GM21825 (cell line): ENCODE measurements at regions not wholly inside any gene's neighbourhood (a gene's known extent, or its start where the extent isn't known, plus 50 kb on each side); places are given as distances from the start of the nearest gene placed in this dataset.

Experiments
- ATAC-seq: cut with Tn5 transposase; IDR thresholded peaks from one replicate; pipeline ENCODE4 v1.9.1; 2021; ENCODE audit warnings: mild to moderate bottlenecking, moderate library complexity; ENCODE audit not compliant: unreplicated experiment

GRCh38 chr2:228866044-228866443 is 405.0 kb downstream of the PID1 start:
- no peak for ATAC-seq

DNA sequence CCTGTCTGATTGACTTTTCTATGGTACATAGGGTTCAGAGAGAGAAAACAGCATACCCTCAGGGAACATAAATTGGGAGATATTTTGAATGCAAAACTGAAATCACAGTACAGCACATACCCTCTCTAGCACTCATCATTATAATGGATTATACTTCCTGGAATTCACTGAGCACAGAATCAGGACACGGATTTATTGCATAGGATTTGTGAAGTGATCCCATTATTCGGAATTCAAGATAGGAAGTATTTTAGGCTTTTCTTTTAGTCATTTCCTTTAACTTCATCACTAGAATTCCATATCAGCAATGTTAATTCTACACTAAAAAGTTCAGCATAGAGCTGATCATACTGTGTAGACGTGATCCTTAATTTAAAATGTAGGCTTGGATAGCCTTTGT is 407.0 kb downstream of the PID1 start:
- ATAC-seq: no peak

- ATAC-seq: no peak
These were observed 410.3 kb downstream of the PID1 start for GRCh38 chr2:228860601-228861285.

DNA sequence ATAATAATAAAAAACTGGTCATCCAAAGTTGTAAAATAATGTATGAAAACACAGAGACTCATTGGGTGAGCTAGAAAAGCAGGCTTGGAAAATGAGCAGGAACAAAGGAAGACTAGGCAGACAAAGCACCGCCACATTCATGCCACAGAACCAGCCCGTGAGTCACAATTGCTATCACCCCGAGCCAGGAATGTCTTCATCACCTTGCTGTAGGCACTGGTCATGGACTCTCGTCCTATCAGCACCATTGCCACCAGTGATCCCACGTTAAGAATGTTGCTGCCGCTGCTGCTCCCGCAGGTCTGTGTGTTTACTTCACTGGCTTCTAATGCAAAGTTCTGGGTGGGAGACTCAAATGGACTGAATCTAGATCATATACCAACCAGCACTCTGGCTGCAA is 417.9 kb downstream of the PID1 start:
- ATAC-seq: no peak

GRCh38 chr2:228848638-228849037 is 422.4 kb downstream of the PID1 start:
- no peak for ATAC-seq

DNA sequence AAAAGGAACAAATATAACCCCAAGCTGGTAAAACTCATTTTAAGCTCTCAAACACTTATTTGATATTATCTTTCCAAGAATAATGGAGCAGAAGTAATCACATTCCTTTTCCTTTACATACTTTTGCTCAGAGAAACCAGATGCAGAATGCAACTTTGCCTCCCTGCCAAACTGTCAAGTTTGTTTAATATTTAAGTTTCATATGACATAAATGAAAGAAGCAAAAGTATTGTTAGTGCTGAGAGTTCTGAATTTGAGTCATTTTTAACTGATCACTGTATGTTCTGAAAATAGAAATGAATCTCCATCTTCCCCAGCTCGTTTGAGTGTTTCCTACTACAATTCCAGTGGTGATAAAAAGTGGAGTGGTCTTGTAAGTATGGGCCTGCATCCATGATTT is 423.4 kb downstream of the PID1 start:
- no peak for ATAC-seq

GRCh38 chr2:228846161-228846560 is 424.9 kb downstream of the PID1 start:
- ATAC-seq: no peak

GRCh38 chr2:228845162-228845925 is 425.7 kb downstream of the PID1 start:
- ATAC-seq: no peak

- ATAC-seq: no peak
These were observed 429.2 kb downstream of the PID1 start for GRCh38 chr2:228841877-228842276.

DNA sequence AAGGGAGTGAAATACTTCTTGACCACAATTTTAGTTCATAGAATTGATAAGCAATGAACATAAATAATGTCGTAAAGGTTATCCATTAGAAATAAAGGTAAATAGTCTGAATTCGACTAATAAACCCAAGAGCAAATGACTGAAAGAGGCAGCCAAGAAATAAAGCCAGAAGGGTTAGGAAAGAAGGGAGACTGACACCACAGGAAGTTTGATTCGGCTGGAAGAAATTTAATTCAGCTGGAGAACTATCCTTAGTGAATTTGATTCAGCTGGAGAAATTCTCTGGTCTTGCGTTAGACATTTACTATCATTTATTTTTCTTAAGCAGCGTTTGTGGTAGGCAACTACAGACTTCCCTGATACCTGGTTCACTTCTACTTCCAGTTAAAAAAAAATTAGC is 429.6 kb downstream of the PID1 start:
- no peak for ATAC-seq

GRCh38 chr2:228840743-228841114 is 430.4 kb downstream of the PID1 start:
- ATAC-seq: no peak

DNA sequence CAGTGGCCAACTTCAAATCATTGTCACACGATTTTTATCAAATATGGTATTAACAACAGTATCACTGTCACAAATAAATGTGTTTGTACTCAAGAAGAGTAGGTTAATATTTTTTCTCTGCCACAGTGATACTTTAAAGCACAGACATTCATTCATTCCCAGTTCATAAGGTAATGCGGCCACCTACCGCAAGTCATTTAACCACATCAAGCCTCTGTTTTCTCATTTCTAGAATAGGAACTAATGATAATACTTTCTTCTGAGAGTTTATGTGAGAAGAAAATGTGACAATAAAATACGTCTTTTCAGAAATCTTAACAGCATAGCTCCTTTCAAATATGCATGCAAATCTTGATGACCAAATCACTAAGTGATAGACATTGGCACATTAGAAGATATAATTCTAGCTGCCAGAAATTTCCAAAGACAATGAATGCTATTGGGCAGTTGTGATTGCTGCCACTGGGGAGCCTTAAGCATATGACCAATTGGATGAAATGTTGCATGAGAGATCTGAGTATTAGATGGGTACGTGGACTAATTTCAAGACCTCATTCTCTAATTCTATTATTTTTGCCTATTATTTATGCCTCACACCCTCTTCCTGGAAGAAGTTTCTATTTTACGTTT is 430.9 kb downstream of the PID1 start:
- no peak for ATAC-seq

GRCh38 chr2:228839421-228839876 is 431.6 kb downstream of the PID1 start:
- no peak for ATAC-seq

- ATAC-seq: no peak
These were observed 432.3 kb downstream of the PID1 start for GRCh38 chr2:228838819-228839218.

DNA sequence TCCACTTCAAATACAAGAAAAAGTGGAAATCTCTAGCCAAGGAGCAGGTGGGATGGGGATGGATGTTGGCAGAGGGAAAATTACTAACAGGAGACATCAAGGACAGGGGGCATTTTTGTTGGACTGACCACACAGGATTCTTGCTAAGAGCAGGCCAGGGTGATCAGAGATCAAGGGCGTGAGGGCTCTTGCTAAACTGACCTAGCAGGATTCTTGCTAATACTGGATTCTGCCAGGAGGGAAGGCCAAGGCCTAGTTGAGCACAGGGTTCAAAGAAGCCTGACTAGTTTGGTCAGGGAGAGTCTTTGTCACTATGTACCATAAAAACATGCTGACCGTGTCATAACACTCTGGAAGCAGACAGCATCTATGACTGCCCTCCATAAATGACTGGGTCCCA is 442.7 kb downstream of the PID1 start:
- no peak for ATAC-seq

GRCh38 chr2:228827056-228827700 is 443.9 kb downstream of the PID1 start:
- no peak for ATAC-seq

- ATAC-seq: no peak
These were observed 451.4 kb downstream of the PID1 start for GRCh38 chr2:228819701-228820100.

GRCh38 chr2:228802181-228803071 is 468.7 kb downstream of the PID1 start:
- ATAC-seq: no peak

DNA sequence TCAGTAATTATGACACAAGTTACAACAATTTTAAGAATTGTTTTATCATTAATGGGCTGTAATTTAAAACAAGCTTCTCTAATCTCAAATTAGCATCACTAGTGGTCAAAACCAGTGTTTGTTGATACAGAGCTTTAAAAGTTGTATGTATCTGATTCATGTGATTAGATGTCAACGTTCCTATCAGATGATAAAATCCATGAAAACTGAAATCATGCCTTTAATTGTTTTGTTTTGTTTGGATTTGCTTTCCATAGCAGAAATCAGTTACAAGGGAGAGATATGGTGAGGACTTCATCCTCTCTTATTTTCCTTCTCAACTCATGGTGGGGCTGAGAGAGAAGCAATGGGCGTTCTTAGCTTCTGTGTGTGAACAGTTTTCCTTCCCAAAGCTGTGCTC is 469.6 kb downstream of the PID1 start:
- ATAC-seq: no peak

DNA sequence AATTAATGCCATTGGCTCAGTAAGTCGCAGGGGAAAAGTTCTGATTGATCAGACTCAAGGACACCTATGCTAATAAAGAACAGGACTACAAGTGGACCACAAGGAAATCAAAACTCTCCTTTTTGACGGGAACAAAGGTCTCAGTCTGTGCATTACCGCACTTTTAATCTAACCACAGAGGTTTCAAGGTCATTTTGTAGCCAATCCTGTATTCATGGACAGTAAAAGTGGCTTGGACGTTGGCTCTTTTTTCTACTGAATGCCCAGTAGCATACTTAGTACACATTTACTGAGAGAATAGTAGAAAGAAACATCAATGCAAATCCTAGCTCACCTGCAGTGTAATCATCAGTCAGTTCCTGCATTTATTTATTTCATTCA is 471.9 kb downstream of the PID1 start:
- no peak for ATAC-seq
